Immature natural killer cell (primary cell): ENCODE measurements at regions not wholly inside any gene's neighbourhood (a gene's known extent, or its start where the extent isn't known, plus 50 kb on each side); places are given as distances from the start of the nearest gene placed in this dataset.

Experiments used
- DNase-seq, 3 donors: peaks; one replicate each; pipeline ENCODE4 v3.0.0; 2022; ENCODE audit warnings: mixed read lengths in 1 of 3
- H3K27ac Mint-ChIP-seq, 6 donors: one replicate each; pipeline ENCODE4 v1.8.0; 2020; ENCODE audit warnings: mixed read lengths in 6 of 6, mild to moderate bottlenecking in 5 of 6, inconsistent platforms in 4 of 6, moderate library complexity in 3 of 6
- H3K27me3 Mint-ChIP-seq, 3 donors: one replicate each; pipeline ENCODE4 v1.8.0; 2020 to 2021; ENCODE audit warnings: low read depth in 3 of 3, mild to moderate bottlenecking in 3 of 3, mixed read lengths in 3 of 3, moderate library complexity in 3 of 3, inconsistent platforms in 1 of 3
- H3K36me3 Mint-ChIP-seq, 3 donors: one replicate each; pipeline ENCODE4 v1.8.0; 2020; ENCODE audit warnings: mixed read lengths in 3 of 3, inconsistent platforms in 2 of 3, mild to moderate bottlenecking in 2 of 3
- H3K4me1 Mint-ChIP-seq, 2 donors: one replicate each; pipeline ENCODE4 v1.8.0; 2020; ENCODE audit warnings: inconsistent platforms in 2 of 2, mild to moderate bottlenecking in 2 of 2, mixed read lengths in 2 of 2, moderate library complexity in 1 of 2
- H3K4me3 Mint-ChIP-seq, 5 donors: one replicate each; pipeline ENCODE4 v1.8.0; 2020; ENCODE audit warnings: mild to moderate bottlenecking in 5 of 5, mixed read lengths in 5 of 5, inconsistent platforms in 3 of 5, moderate library complexity in 3 of 5
- H3K9me3 Mint-ChIP-seq, 6 donors: one replicate each; pipeline ENCODE4 v1.8.0; 2020; ENCODE audit warnings: mild to moderate bottlenecking in 6 of 6, mixed read lengths in 6 of 6, inconsistent platforms in 4 of 6, moderate library complexity in 3 of 6

DNA sequence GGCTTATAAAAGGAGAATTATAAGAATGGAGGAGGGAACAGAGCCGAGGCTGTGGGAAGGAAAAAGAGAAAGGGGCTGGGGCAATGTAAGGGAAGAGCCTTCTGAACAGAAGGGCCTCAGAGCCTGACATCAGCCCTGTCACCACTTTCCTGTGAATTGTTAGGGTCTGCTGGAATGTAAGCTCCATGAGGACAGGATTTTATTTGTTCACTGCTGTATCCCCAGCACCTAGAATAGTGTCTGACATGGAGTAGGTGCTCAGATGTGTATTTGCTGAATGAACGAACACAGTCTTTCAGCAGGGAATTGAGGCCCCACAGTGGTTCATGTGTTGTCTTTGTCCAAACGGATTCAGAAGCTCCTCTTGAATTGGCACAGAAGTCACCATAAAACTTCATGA, 251.5 kb downstream of the OPA1 start:
- Mint-ChIP-seq H3K4me3 (no peak overlapping the region), H3K36me3 (no peaks in the 10 kb centered on the region), H3K9me3 (no peaks in the 10 kb centered on the region), H3K27ac (no peak overlapping the region), H3K4me1 (peaks cover 3 to 14% of the 10 kb centered on the region in 2 donors), H3K27me3 (peaks cover 4 to 14% (median 11%) of the 10 kb centered on the region in 3 donors)
- DNase-seq: no peak

DNA sequence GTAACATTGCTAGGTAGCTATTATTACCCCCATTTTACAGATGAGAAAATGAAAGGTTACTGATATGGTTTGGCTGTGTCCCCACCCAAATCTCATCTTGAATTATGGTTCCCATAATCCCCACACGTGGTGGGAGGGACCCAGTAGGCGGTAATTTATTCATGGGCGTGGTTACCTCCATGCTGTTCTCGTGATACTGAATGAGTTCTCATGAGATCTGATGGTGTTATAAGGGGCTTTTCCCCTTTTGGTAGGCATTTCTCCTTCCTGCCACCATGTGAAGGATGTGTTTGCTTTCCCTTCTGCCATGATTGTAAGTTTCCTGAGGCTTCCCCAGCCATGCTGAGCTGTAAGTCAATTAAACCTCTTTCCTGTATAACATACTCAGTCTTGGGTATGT, 252.1 kb downstream of the OPA1 start:
- H3K27me3 Mint-ChIP-seq: peaks cover 3 to 11% (median 8%) of the 10 kb centered on the region in 3 donors
- H3K27ac Mint-ChIP-seq: no peak overlapping the region
- H3K36me3 Mint-ChIP-seq: no peaks in the 10 kb centered on the region
- peaks cover 3 to 14% of the 10 kb centered on the region in 2 donors for H3K4me1 Mint-ChIP-seq
- H3K9me3 Mint-ChIP-seq: no peaks in the 10 kb centered on the region
- no peak for DNase-seq
- no peak overlapping the region for H3K4me3 Mint-ChIP-seq

DNA sequence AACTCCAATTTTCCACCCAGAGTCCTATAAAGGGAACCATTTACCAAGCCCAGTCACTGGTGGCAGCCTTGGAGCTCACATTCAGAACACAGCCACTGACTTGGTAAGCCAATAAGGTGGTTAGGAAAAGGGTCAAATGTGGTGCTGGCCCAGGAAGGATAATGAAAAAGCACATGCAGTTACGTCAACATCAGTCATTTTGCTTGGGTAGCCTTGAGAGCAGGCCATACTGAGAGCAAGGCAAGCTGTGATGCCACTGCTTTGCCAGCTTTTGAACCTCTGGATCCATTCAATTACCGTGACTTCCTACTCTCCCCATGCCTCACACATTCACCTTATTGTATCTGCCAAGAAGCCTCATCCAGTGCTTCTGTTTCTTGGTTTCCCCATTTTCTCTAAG, 253.6 kb downstream of the OPA1 start:
- H3K36me3 Mint-ChIP-seq: no peaks in the 10 kb centered on the region
- no peak overlapping the region for H3K4me3 Mint-ChIP-seq
- no peak overlapping the region for H3K27ac Mint-ChIP-seq
- DNase-seq: no peak
- peaks cover 3 to 14% of the 10 kb centered on the region in 2 donors for H3K4me1 Mint-ChIP-seq
- no peaks in the 10 kb centered on the region for H3K9me3 Mint-ChIP-seq
- peaks cover 3 to 7% (median 4%) of the 10 kb centered on the region in 3 donors for H3K27me3 Mint-ChIP-seq

DNA sequence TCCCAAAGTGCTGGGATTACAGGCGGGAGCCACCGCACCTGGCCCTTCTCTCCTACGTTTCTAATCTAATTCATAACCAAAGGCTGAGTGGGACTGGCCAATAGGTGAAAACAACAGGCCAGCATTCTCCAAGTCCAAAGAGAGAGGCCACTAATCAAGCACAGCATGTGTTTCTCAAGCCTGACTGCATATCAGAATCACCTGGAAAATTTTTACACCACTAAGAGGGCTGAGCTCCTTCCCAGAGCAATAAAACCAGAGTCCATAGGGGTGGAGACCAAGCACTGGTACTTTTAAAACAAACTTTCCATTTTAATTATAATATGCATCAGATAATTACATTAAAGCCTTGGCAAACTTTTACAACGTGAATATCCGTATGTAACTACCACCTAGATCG, 254.4 kb downstream of the OPA1 start:
- no peaks in the 10 kb centered on the region for H3K9me3 Mint-ChIP-seq
- DNase-seq: no peak
- peaks cover 3 to 6% (median 3%) of the 10 kb centered on the region in 3 donors for H3K27me3 Mint-ChIP-seq
- no peaks in the 10 kb centered on the region for H3K36me3 Mint-ChIP-seq
- no peak overlapping the region for H3K27ac Mint-ChIP-seq
- H3K4me3 Mint-ChIP-seq: no peak overlapping the region
- peaks cover 3 to 14% of the 10 kb centered on the region in 2 donors for H3K4me1 Mint-ChIP-seq

DNA sequence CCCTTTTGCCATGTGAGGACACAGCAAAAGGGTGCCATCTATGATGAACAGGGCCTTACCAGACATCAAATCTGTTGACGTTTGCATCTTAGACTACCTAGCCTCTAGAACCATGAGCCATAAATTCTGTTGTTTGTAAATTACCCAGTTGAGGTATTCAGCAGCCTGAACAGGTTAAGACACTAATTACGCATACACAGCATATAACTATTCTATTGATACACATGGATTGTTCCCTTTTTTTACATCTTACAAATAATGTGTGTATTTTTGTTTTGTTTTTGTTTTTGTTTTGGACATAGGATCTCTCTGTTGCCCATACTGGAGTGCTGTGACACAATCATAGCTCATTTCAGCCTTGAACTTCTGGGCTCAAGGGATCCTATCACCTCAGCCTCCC, 255.5 kb downstream of the OPA1 start:
- Mint-ChIP-seq H3K4me1 (peaks cover 0 to 7% of the 10 kb centered on the region in 2 donors), H3K27ac (no peak overlapping the region), H3K4me3 (no peak overlapping the region), H3K27me3 (peaks cover 1 to 6% (median 3%) of the 10 kb centered on the region in 3 donors), H3K9me3 (no peaks in the 10 kb centered on the region), H3K36me3 (no peaks in the 10 kb centered on the region)
- DNase-seq: no peak

DNA sequence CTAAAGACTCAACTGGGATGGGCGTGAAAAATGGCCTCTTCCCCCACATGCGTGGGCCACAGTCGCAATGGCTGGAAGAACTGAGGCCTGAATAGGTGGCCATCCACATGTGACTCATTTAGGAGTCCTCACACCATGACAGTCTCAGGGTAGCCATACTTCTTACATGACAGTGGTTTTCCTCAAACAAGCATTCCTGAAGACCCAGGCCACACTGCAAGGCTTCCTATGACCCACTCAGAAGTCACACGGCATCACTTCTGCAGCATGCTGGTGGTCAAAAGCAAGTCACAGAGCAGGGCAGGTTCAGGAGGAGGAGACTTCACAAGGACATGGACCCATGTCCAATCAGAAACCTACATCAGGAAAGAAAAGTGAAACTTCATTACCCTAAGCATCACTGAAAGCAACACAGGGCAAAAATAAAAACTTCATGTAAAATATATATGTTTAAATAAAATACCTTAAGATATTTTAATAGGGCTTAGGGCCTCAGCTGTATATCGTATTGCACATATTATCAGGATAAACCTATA, 257.1 kb downstream of the OPA1 start:
- H3K27me3 Mint-ChIP-seq: peaks cover 0 to 7% (median 5%) of the 10 kb centered on the region in 3 donors
- no peaks in the 10 kb centered on the region for H3K4me1 Mint-ChIP-seq
- H3K4me3 Mint-ChIP-seq: no peak overlapping the region
- no peaks in the 10 kb centered on the region for H3K9me3 Mint-ChIP-seq
- no peak for DNase-seq
- no peak overlapping the region for H3K27ac Mint-ChIP-seq
- H3K36me3 Mint-ChIP-seq: no peaks in the 10 kb centered on the region

DNA sequence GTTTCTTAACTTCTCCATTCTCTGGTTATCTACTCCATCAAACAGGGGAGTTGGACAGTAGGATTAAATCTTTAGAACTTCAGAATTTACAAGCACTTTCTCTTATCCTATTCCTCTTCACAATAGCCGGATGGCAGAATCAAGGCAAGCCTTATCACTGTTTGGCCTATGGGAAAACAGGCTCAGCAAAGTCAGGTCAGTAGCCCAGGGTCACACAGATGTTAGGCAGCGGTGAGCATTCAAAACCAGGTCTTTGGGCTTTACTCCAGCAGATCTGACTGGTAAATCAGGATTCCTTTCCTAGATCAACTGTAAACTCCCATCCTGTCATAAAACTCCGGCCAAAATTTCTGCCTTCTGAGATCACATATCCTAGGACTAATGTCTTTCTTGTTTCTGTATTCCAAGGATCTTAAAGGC, 258.4 kb downstream of the OPA1 start:
- Mint-ChIP-seq H3K4me1 (no peaks in the 10 kb centered on the region), H3K4me3 (no peak overlapping the region), H3K9me3 (no peaks in the 10 kb centered on the region), H3K27ac (no peak overlapping the region), H3K27me3 (peaks cover under 1 to 5% (median 5%) of the 10 kb centered on the region in 3 donors), H3K36me3 (no peaks in the 10 kb centered on the region)
- no peak for DNase-seq

DNA sequence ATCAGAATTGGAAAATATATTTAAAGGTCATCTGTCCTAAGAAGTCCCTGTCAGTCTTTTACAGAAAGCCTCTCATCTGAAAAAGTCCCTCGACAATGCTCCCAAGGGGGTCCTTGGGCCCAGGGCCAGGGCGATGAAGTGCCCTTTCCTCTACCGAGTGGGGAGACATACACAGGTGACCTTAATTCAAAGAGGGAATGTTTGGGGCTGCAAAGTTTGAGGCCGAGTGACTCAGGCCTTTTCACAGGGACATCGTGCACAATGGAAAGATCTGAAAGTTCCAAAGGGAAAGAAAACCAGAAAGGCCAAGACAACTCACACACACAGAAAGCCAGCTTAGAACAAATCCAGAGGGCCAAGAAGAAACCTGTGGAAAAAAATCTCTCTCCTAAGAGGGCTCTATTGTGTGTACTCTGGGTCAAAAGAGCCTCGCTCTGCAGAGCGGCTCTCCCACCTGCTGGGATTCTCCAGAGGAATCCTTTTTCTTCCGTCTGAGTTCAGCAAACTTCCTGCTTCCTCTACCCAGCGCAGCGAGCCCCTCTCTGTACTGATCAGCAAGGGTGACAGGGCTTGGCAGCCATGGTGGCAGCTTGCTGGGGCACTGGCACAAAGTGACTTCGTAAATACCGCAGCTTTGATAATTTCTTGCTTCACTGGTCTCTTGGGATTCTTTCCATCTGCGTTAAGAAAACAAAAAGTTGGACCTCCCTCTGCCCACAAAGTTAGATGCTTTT, 259.1 kb downstream of the OPA1 start:
- H3K4me1 Mint-ChIP-seq: no peaks in the 10 kb centered on the region
- H3K27me3 Mint-ChIP-seq: peaks cover 1 to 5% (median 1%) of the 10 kb centered on the region in 3 donors
- no peak for DNase-seq
- no peaks in the 10 kb centered on the region for H3K36me3 Mint-ChIP-seq
- H3K4me3 Mint-ChIP-seq: no peak overlapping the region
- no peak overlapping the region for H3K27ac Mint-ChIP-seq
- H3K9me3 Mint-ChIP-seq: no peaks in the 10 kb centered on the region

DNA sequence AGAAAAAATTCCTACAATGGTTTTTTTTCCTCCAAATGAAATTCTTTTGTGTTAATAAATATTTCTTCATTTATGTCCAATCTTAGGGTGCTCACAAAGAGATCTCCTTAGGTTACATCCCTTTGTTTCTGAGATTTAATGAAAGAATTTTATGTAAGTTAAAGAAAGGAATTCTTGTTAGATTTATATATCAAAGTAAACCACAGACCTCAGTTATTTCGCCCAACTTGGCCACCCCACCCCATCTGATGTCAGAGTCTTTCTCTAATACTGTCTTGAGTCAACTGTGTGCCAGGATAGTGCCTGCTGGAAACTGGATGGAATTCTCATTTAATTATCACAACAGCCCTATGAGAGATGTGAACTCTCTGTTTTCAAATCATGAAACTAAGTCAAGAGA, 259.9 kb downstream of the OPA1 start:
- Mint-ChIP-seq H3K4me1 (no peaks in the 10 kb centered on the region), H3K4me3 (no peak overlapping the region), H3K9me3 (no peaks in the 10 kb centered on the region), H3K27me3 (peaks cover 1 to 2% (median 1%) of the 10 kb centered on the region in 3 donors), H3K36me3 (no peaks in the 10 kb centered on the region), H3K27ac (no peak overlapping the region)
- DNase-seq: no peak

DNA sequence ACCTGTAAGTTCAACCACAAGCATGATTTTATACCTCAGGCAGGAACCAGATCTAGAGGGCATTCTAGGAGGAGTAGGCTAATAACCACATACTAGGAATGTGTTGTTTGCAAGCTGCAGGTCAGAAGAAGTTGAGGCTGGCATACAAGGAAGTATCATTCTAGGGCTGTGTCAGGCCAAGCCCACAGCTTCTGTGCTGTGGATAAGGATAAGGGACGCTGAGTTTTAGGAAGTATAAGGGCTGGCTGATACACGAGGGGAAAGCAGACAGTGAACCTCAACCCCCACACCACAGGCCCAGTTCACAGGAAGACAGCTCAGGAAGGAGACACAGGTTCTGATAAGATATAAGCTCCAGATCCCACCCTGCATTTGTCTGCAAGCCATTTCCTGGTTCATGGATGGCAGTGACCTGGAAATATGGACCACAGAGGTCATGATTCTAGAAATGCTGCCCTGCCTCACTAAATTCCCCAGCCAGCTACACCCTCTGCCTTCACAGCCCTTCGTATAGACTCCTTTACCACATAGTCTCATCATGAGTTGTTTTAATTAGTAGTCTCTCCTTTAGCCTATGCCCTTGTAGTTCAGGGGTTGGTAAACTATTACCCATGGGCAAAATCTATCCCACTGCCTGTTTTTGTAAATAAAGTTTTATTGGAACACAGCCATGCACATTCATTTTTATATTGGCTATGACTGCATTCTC, 260.7 kb downstream of the OPA1 start:
- Mint-ChIP-seq H3K4me3 (no peak overlapping the region), H3K4me1 (no peaks in the 10 kb centered on the region), H3K27ac (no peak overlapping the region), H3K27me3 (peaks cover 1 to 2% (median 1%) of the 10 kb centered on the region in 3 donors), H3K36me3 (no peaks in the 10 kb centered on the region), H3K9me3 (no peaks in the 10 kb centered on the region)
- no peak for DNase-seq

DNA sequence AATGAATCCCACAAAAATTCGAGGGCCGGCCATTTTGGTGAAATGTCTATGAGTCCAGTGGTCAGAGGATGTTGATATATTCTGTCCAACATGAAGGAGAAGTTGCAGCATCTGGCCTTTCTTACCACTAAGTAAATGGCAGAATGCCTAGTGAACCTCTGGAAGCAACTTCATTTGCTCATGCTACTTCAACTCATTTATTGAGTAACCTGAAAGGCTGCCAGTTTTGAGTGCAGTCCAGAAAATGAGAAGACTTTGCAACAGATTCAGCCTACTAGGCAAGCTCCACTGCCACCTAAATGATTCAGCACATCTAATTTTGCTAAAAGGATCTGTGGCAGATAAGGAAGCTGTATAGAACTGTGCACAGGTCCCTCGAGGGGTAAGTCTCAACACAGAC, 265.0 kb downstream of the OPA1 start:
- H3K9me3 Mint-ChIP-seq: peaks cover 0 to 2% (median 0%) of the 10 kb centered on the region in 6 donors
- H3K4me3 Mint-ChIP-seq: no peak overlapping the region
- H3K27me3 Mint-ChIP-seq: peaks cover 1 to 2% (median 1%) of the 10 kb centered on the region in 3 donors
- no peaks in the 10 kb centered on the region for H3K4me1 Mint-ChIP-seq
- H3K36me3 Mint-ChIP-seq: no peaks in the 10 kb centered on the region
- no peak overlapping the region for H3K27ac Mint-ChIP-seq
- no peak for DNase-seq

DNA sequence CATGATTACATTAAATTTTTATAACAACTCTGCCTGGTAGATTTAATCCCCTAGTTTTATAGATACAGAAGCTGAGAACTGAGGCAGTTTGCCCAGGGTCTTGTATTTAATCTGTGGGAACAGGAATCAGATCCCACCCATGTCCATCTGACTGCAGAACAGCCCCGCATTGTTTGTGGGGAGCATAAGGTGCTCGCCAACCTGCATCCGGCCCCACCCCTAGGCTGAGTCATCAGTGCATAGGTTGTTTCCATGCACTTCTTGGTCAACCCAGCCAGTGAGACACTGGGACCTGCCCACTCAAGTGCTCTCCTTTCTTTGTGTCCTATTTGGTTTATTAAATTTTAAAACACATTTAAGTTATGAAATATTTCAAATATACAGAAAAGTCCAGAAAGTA, 266.2 kb downstream of the OPA1 start:
- Mint-ChIP-seq H3K27ac (no peak overlapping the region), H3K27me3 (peaks cover 1 to 6% (median 1%) of the 10 kb centered on the region in 3 donors)

DNA sequence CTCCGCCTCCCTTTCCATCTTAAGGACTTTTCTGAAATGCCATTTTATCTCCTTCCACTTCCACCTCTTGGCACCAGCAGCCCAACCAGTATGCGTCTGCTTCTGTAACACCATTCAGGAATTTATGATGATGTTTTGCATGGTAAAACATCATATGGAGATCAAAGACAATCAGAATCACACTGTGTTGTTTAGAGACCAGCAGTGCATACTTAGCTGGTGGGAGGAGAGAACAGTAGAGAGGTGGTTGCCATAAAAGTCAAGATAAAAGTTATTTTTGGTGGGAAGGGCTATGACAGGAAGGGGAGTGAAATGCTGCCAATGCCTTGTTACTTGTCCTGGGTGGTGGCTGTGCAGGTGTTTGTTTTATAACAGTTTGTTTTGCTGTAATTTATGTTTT, 268.0 kb downstream of the OPA1 start:
- Mint-ChIP-seq H3K36me3 (no peaks in the 10 kb centered on the region), H3K9me3 (peaks cover 0 to 2% (median 0%) of the 10 kb centered on the region in 6 donors), H3K27me3 (peaks cover 0 to 10% (median 1%) of the 10 kb centered on the region in 3 donors), H3K4me3 (no peak overlapping the region), H3K27ac (no peak overlapping the region), H3K4me1 (no peaks in the 10 kb centered on the region)
- no peak for DNase-seq

More for the DNA sequence above, 266.2 kb downstream of the OPA1 start:
- no peaks in the 10 kb centered on the region for H3K36me3 Mint-ChIP-seq
- H3K9me3 Mint-ChIP-seq: peaks cover 0 to 2% (median 0%) of the 10 kb centered on the region in 6 donors
- no peaks in the 10 kb centered on the region for H3K4me1 Mint-ChIP-seq
- DNase-seq: no peak
- no peak overlapping the region for H3K4me3 Mint-ChIP-seq

DNA sequence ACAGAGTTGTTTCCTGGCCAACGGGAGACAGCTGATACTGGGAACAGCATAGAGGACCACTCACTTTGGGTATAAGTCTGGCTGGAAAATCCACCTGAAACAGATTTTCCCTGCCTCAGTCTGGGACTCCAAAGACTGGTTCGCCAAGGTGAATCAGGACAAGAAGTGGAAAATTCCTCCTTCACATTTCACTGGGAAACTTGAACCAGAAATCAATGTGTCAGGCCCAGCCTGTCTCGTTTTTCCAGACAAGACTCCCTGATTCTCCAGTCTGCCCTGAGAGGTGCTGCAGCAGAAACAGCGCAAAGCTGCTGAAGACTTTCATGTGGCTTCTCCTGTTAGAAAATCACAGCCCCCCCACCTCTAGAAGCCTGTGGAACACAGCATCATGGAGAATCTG, 269.8 kb downstream of the OPA1 start:
- Mint-ChIP-seq H3K4me1 (no peaks in the 10 kb centered on the region), H3K27ac (no peak overlapping the region), H3K36me3 (no peaks in the 10 kb centered on the region), H3K4me3 (no peak overlapping the region), H3K9me3 (peaks cover 0 to 2% (median 0%) of the 10 kb centered on the region in 6 donors), H3K27me3 (peaks cover 0 to 13% (median 0%) of the 10 kb centered on the region in 3 donors)
- DNase-seq: no peak
